Thyroid gland (tissue), 4 donors: ENCODE measurements at regions not wholly inside any gene's neighbourhood (a gene's known extent, or its start where the extent isn't known, plus 50 kb on each side); places are given as distances from the start of the nearest gene placed in this dataset.

Source experiments
- DNase-seq, 2 donors: peaks; one replicate each; pipeline ENCODE4 v3.0.0-alpha.2; 2019
- H3K27ac ChIP-seq, 3 donors: fragments of 200-600 bp; sonication (generic); 1 replicate in 2 of 3; 2 replicates in 1 of 3; pipeline ENCODE4 v1.5.1; 2016 to 2019; ENCODE audit warnings: mild to moderate bottlenecking in 1 of 3, moderate library complexity in 1 of 3
- H3K27me3 ChIP-seq: fragments of 200-600 bp; sonication (generic); one replicate; pipeline ENCODE4 v1.5.1; 2019
- H3K36me3 ChIP-seq, 2 donors: fragments of 200-600 bp; sonication (generic); one replicate each; pipeline ENCODE4 v1.5.1; 2016 to 2019
- H3K4me1 ChIP-seq, 2 donors: fragments of 200-600 bp; sonication (generic); one replicate each; pipeline ENCODE4 v1.5.1; 2017 to 2019
- H3K4me3 ChIP-seq, 3 donors: fragments of 200-600 bp; sonication (generic); replicated peaks in 1 of 3; 1 replicate in 2 of 3; 2 replicates in 1 of 3; pipeline ENCODE4 v1.5.1; 2016; ENCODE audit warnings: mild to moderate bottlenecking in 1 of 3
- H3K9me3 ChIP-seq: fragments of 200-600 bp; sonication (generic); one replicate; pipeline ENCODE4 v1.5.1; 2017
- POLR2A ChIP-seq, 2 donors: fragments of 450-650 bp; IDR thresholded peaks; one replicate each; pipeline ENCODE4 v1.6.1; 2017; ENCODE audit warnings: antibody characterized with exemption in 2 of 2, mild to moderate bottlenecking in 2 of 2, moderate library complexity in 1 of 2
- WGBS, 2 donors: methylation state at CpG; one replicate each; pipeline ENCODE4 v1.1.5; 2017; 5-methylcytosine and 5-hydroxymethylcytosine counted together
- intact Hi-C: fragments of 100-400 bp; cut with DNase I; formaldehyde crosslinking; loops from one replicate; pipeline ENCODE4 v1.15.1; 2023
- TF ChIP-seq, protein P1 (sequence below), 6 experiments: fragments of 200-600 bp in 3 of 6; fragments of 450-650 bp in 3 of 6; sonication (generic) in 3 of 6; IDR thresholded peaks; one replicate each; pipeline ENCODE4 v1.5.1; 2016 to 2019; ENCODE audit warnings: antibody characterized with exemption in 6 of 6, mild to moderate bottlenecking in 2 of 6, inconsistent platforms in 1 of 6, moderate library complexity in 1 of 6

DNA sequence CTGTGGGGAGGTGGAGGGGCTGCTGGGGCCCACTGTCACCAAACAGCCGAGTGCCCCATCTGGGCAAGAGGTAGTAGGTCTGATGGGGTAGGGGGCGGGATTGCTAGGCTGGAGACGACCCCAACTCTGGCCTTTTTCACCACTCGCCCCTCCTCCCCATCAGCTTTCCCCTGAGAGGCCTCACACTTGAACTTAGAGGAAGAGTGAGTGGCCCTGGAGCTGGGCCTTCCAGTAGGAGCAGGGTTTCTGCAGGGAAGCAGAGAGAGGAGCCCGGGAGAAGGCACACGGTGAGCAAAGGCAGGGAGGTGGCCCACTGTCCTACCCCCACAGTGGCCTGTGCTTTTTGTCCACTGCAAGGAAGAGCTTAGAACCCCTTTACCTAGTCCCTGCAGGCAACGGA is 111.9 kb upstream of the WNT4 start:
- Histone ChIP-seq H3K9me3 (no peaks in the 10 kb centered on the region), H3K36me3 (no peaks in the 10 kb centered on the region), H3K4me3 (no peak overlapping the region), H3K27ac (peak overlapping the region in 2 of 3 donors; percentile 62 to 63), H3K27me3 (no peaks in the 10 kb centered on the region), H3K4me1 (peaks cover 17 to 24% of the 10 kb centered on the region in 2 donors)
- 29 to 43% methylated on average over 4 to 7 of the region's 7 CpGs for WGBS, 2 donors
- DNase-seq: peak in 1 of 2 donors; percentile 19
- TF ChIP-seq, protein P1, sequence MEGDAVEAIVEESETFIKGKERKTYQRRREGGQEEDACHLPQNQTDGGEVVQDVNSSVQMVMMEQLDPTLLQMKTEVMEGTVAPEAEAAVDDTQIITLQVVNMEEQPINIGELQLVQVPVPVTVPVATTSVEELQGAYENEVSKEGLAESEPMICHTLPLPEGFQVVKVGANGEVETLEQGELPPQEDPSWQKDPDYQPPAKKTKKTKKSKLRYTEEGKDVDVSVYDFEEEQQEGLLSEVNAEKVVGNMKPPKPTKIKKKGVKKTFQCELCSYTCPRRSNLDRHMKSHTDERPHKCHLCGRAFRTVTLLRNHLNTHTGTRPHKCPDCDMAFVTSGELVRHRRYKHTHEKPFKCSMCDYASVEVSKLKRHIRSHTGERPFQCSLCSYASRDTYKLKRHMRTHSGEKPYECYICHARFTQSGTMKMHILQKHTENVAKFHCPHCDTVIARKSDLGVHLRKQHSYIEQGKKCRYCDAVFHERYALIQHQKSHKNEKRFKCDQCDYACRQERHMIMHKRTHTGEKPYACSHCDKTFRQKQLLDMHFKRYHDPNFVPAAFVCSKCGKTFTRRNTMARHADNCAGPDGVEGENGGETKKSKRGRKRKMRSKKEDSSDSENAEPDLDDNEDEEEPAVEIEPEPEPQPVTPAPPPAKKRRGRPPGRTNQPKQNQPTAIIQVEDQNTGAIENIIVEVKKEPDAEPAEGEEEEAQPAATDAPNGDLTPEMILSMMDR (IDR thresholded peaks at IDR 0.05): no peak
- TF ChIP-seq POLR2A (IDR thresholded peaks at IDR 0.05): no peak
- intact Hi-C loops: no loop called here

DNA sequence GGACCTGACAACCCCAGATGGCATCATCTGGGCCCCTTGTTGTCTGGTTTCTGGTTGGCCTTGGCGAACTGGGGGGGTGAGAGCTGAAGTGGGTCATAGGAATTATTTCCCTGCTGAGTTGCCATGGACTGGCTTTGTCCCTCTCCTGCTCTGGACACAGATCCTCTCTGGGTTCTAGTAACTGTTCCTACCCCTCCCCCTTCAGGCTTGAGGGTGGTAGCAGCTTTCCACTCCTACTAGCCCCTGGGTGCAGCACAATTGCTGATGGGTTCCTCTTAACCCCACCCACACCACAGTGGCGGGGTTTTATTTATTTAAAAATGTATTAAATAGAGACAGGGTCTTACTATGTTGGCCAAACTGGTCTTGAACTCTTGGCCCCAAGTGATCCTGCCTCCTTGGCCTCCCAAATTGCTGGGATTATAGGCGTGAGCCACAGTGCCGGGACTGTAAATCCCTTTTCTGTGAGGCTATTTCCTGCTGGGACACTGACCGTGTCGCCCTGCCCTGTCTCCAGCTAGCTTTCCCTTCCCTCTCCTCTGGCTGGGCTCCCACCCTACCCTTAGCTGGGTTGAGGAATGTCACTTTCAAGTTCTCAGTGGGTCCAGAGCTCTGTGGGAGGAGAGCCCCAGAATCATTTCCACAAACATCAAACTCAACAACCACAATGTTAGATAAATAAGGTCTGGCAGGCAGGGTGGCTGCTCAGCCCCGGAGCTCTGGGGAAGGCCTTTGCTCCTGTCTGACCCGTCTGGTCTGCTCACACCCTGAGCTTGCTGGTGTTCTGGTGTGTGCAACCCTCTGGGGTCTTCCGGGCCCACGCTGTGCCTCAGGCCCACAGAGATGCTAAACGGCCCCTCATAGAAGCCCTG is 112.7 kb upstream of the WNT4 start:
- Histone ChIP-seq H3K27me3 (no peaks in the 10 kb centered on the region), H3K36me3 (no peaks in the 10 kb centered on the region), H3K4me1 (peaks cover 17 to 26% of the 10 kb centered on the region in 2 donors), H3K9me3 (no peaks in the 10 kb centered on the region), H3K27ac (no peak overlapping the region), H3K4me3 (no peak overlapping the region)
- intact Hi-C loops: no loop called here
- WGBS, 2 donors: 70 to 74% methylated on average over 11 of the region's 11 CpGs
- no peak for TF ChIP-seq POLR2A (IDR thresholded peaks at IDR 0.05)
- TF ChIP-seq, protein P1 (IDR thresholded peaks at IDR 0.05): no peak
- DNase-seq: peak in 1 of 2 donors; percentile 27

DNA sequence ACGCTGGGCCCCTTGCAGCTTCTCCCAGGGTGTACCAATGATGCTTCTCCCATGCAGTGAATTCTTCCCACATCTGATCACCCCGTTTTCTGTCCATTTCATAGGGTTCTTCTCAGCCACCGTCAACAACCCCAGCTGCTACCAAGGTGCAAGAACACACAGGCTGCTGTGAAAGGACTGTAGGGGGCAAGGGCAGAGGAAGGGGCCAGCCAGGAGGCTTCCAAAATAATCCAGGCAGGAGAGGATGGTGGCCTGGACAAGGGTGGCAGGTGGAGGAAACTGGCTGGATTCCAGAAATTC is 113.3 kb upstream of the WNT4 start:
- no peak overlapping the region for H3K27ac ChIP-seq
- intact Hi-C loops: no loop called here
- H3K27me3 ChIP-seq: no peaks in the 10 kb centered on the region
- 83 to 86% methylated on average over 3 of the region's 3 CpGs for WGBS, 2 donors
- no peaks in the 10 kb centered on the region for H3K9me3 ChIP-seq
- DNase-seq: no peak
- no peak for TF ChIP-seq POLR2A (IDR thresholded peaks at IDR 0.05)
- TF ChIP-seq, protein P1 (IDR thresholded peaks at IDR 0.05): no peak
- H3K4me3 ChIP-seq: no peak overlapping the region
- peaks cover 17 to 26% of the 10 kb centered on the region in 2 donors for H3K4me1 ChIP-seq
- H3K36me3 ChIP-seq: no peaks in the 10 kb centered on the region

DNA sequence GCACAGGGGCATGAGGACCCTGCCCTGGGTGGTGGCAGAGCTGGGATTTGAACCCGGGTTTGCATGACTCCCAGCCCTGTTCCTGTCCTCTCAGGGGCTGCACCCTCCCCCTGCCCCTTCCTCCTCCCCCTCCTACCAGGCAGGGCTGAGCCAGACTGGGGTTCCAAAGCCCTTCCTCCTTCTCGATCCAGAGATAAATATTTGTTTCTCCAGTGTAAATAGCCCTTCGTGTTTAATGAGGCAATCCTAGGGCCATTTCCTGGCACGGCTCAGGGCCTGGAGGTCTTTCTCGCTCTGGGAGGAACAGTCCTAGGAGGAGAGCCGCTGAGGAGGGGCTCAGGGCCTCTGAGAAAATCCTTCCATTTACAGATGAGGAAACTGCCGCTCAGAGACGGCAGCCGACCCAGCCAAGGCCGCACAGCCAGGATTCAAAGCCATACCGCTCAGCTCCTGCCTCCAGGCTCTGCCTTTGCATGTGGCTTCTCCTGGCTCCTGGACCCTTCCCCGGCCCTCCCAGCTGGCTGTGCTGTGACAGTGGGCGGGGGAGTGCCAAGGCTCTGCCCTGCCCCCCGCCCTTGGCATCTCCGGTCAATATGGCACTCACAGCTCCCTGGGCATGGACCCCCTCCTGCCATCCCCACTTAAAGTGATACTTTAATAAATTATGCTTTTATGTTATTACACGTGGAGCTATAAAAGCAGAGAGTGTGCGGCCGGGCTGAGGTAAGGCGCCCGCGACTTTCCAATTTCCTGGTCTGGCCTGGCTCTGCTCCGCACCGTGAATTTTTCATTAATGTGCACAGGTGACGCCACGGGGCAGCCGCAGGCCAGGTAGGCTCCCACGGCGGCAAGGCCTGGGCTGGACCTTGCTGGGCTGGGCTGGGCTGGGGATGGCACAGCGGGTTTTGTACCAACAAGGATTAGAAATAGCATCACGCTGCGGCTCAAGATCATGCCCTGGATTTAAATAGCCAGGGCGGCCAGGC is 114.7 kb upstream of the WNT4 start:
- WGBS, 2 donors: 83 to 87% methylated on average over 29 to 30 of the region's 32 CpGs
- Histone ChIP-seq H3K4me3 (no peak overlapping the region), H3K36me3 (no peaks in the 10 kb centered on the region), H3K9me3 (no peaks in the 10 kb centered on the region), H3K27ac (no peak overlapping the region), H3K4me1 (peaks cover 17 to 26% of the 10 kb centered on the region in 2 donors), H3K27me3 (no peaks in the 10 kb centered on the region)
- no peak for DNase-seq
- TF ChIP-seq, protein P1 (IDR thresholded peaks at IDR 0.05): no peak
- no peak for TF ChIP-seq POLR2A (IDR thresholded peaks at IDR 0.05)
- intact Hi-C loops: no loop called here
